ENCODE measurements at regions not wholly inside any gene's neighbourhood (a gene's known extent, or its start where the extent isn't known, plus 50 kb on each side); places are given as distances from the start of the nearest gene placed in this dataset.

GRCh38 chr3:27885641-27886040 is 163.5 kb upstream of the EOMES start:
- no peak overlapping the region for H3K27ac Mint-ChIP-seq
- no peaks in the 10 kb centered on the region for H3K9me3 Mint-ChIP-seq

DNA sequence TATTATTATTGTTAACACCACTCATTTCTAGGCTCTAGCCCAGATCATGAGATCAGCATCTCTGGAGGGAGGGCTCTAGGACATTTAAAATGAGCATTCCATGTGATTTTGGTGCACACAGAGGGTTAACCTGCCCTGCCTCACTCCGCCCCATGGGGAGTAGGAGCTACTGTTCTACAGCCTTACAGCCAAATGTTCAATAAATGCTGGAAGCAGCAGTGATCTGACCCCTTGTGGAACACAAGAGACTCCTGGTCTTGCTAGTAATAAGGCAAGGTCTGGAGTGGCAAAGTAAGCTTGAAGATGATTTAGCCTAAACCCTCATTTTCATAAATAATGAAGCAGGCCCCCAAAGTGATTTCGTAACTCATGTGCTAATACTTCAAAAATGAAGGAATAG is 166.4 kb upstream of the EOMES start:
- POLR2A ChIA-PET, result interaction anchor here (1.3 to 1.6 kb wide), 2 partner anchors 26 to 166 kb away, joined by 3 to 4 read pairs; no protein-coding TSS in a partner anchor
- Mint-ChIP-seq H3K36me3 (ENCODE audit: low read depth) (peaks cover 18% of the 10 kb centered on the region), H3K4me3 (no peak overlapping the region), H3K9me3 (peaks cover 8% of the 10 kb centered on the region), H3K4me1 (ENCODE audit: low read depth) (peaks cover 6% of the 10 kb centered on the region), H3K27me3 (no peaks in the 10 kb centered on the region), H3K27ac (no peak overlapping the region)
- H3K27ac ChIP-seq (ENCODE audit: low read depth in 1 of 2, low read length in 2 of 2), result no peak overlapping the region
- H3K27me3 ChIP-seq (ENCODE audit: control insufficient read depth in 1 of 2, insufficient read depth in 2 of 2, low read length in 2 of 2), result no peaks in the 10 kb centered on the region
- DNase-seq (peak in 1 of 14 experiments; percentile 13), ATAC-seq (ENCODE audit: poor library complexity) (no peak)
- H3K9me3 ChIP-seq (ENCODE audit: control insufficient read depth in 1 of 2, insufficient read depth in 1 of 2, low read length in 2 of 2), result peaks cover 0 to 15% of the 10 kb centered on the region in 2 experiments
- intact Hi-C loops (cut with DNase I, micrococcal nuclease), result loop anchor here in 1 of 2 experiments (10.0 kb wide), 1 partner anchor 164 kb away; the partner anchor contains the start of gene EOMES
- CTCF ChIA-PET, result no interaction called here
- H3K4me3 ChIP-seq (ENCODE audit: low read length), result no peak overlapping the region
- no peaks in the 10 kb centered on the region for H3K36me3 ChIP-seq (ENCODE audit: insufficient read depth, low read length)
- no peaks in the 10 kb centered on the region for H3K4me1 ChIP-seq (ENCODE audit: insufficient read depth, low read length)
- no peak for TF ChIP-seq CTCF (IDR thresholded peaks at IDR 0.05)

More at GRCh38 chr3:27885641-27886040, 163.5 kb upstream of the EOMES start:
- Histone ChIP-seq H3K9me3 (ENCODE audit: control insufficient read depth in 1 of 2, insufficient read depth in 1 of 2, low read length in 2 of 2) (no peaks in the 10 kb centered on the region), H3K36me3 (ENCODE audit: insufficient read depth, low read length) (no peaks in the 10 kb centered on the region), H3K27me3 (ENCODE audit: control insufficient read depth in 1 of 2, insufficient read depth in 2 of 2, low read length in 2 of 2) (no peaks in the 10 kb centered on the region), H3K4me1 (ENCODE audit: insufficient read depth, low read length) (peaks cover 17% of the 10 kb centered on the region), H3K4me3 (ENCODE audit: low read length) (no peak overlapping the region), H3K27ac (ENCODE audit: low read depth in 1 of 2, low read length in 2 of 2) (no peak overlapping the region)
- intact Hi-C loops (cut with DNase I, micrococcal nuclease), result loop anchor here in 1 of 2 experiments (10.0 kb wide), 1 partner anchor 161 kb away; the partner anchor contains the start of gene EOMES
- CTCF ChIA-PET, result no interaction called here
- H3K36me3 Mint-ChIP-seq (ENCODE audit: low read depth), result peaks cover 3% of the 10 kb centered on the region
- POLR2A ChIA-PET, result interaction anchor here (1.4 kb wide), 1 partner anchor 153 kb away, joined by 3 read pairs; no protein-coding TSS in a partner anchor
- no peaks in the 10 kb centered on the region for H3K27me3 Mint-ChIP-seq
- H3K4me1 Mint-ChIP-seq (ENCODE audit: low read depth), result peaks cover 34% of the 10 kb centered on the region
- DNase-seq (no peak), ATAC-seq (ENCODE audit: poor library complexity) (no peak)
- H3K4me3 Mint-ChIP-seq, result no peak overlapping the region
- no peak for TF ChIP-seq CTCF (IDR thresholded peaks at IDR 0.05)

- ChIA-PET CTCF (no interaction called here), POLR2A (interaction anchor here (1.6 kb wide), 1 partner anchor 27 kb away, joined by 4 read pairs; no protein-coding TSS in a partner anchor)
- H3K27me3 Mint-ChIP-seq, result no peaks in the 10 kb centered on the region
- H3K4me3 Mint-ChIP-seq, result no peak overlapping the region
- H3K9me3 ChIP-seq (ENCODE audit: control insufficient read depth in 1 of 2, insufficient read depth in 1 of 2, low read length in 2 of 2), result peaks cover 0 to 15% of the 10 kb centered on the region in 2 experiments
- H3K27me3 ChIP-seq (ENCODE audit: control insufficient read depth in 1 of 2, insufficient read depth in 2 of 2, low read length in 2 of 2), result no peaks in the 10 kb centered on the region
- no peaks in the 10 kb centered on the region for H3K4me1 ChIP-seq (ENCODE audit: insufficient read depth, low read length)
- H3K4me1 Mint-ChIP-seq (ENCODE audit: low read depth), result peaks cover 6% of the 10 kb centered on the region
- no peak for TF ChIP-seq CTCF (IDR thresholded peaks at IDR 0.05)
- ATAC-seq (ENCODE audit: poor library complexity), result no peak
- intact Hi-C loops (cut with DNase I, micrococcal nuclease), result loop anchor here in 1 of 2 experiments (10.0 kb wide), 1 partner anchor 165 kb away; the partner anchor contains the start of gene EOMES
- peaks cover 24% of the 10 kb centered on the region for H3K36me3 Mint-ChIP-seq (ENCODE audit: low read depth)
- no peaks in the 10 kb centered on the region for H3K36me3 ChIP-seq (ENCODE audit: insufficient read depth, low read length)
- no peak overlapping the region for H3K27ac ChIP-seq (ENCODE audit: low read depth in 1 of 2, low read length in 2 of 2)
- H3K27ac Mint-ChIP-seq, result no peak overlapping the region
- H3K4me3 ChIP-seq (ENCODE audit: low read length), result no peak overlapping the region
- peaks cover 12% of the 10 kb centered on the region for H3K9me3 Mint-ChIP-seq
- no peak for DNase-seq
Observed at GRCh38 chr3:27889745-27890144, 167.6 kb upstream of the EOMES start.
